AG04449 (cell line): ENCODE measurements at regions not wholly inside any gene's neighbourhood (a gene's known extent, or its start where the extent isn't known, plus 50 kb on each side); places are given as distances from the start of the nearest gene placed in this dataset.

Source experiments
- CTCF ChIA-PET: fragments of 350-600 bp; formaldehyde crosslinking; extraction: SDS; loops from one replicate; lab custom pipeline; 2021; ENCODE audit warnings: antibody characterized with exemption; lab: Yijun Ruan, JAX
- POLR2A ChIA-PET: fragments of 400-600, 350-600 bp; formaldehyde crosslinking; extraction: SDS; loops from one replicate; lab custom pipeline; 2020; ENCODE audit warnings: antibody characterized with exemption, inconsistent platforms; lab: Yijun Ruan, JAX
- DNase-seq: peaks from one replicate; pipeline ENCODE4 v3.0.0-alpha.2; 2010; ENCODE audit warnings: low read depth, low spot score
- H3K4me3 ChIP-seq: 2 replicates; pipeline ENCODE4 v1.5.1; 2011; ENCODE audit warnings: low read depth, mild to moderate bottlenecking, control low read depth, low read length
- CTCF ChIP-seq: IDR thresholded peaks from one replicate; pipeline ENCODE4 v1.5.1; 2011; ENCODE audit warnings: mild to moderate bottlenecking, moderate library complexity, low read length, control low read depth, inconsistent platforms; ENCODE audit not compliant: insufficient read depth; ENCODE audit errors: missing control alignments

GRCh38 chr5:17831279-17831678 is 197.0 kb downstream of the TAF11L14 start:
- ChIA-PET POLR2A (no interaction called here), CTCF (interaction anchor here (1.9 kb wide), 1 partner anchor 616 kb away, joined by 4 read pairs; no protein-coding TSS in a partner anchor)
- no peak overlapping the region for H3K4me3 ChIP-seq
- no peak for DNase-seq
- TF ChIP-seq CTCF: no peak

- no peak for DNase-seq
- H3K4me3 ChIP-seq: no peak overlapping the region
- ChIA-PET CTCF (interaction anchor here (1.9 kb wide), 1 partner anchor 618 kb away, joined by 4 read pairs; no protein-coding TSS in a partner anchor), POLR2A (no interaction called here)
- no peak for TF ChIP-seq CTCF
These were observed 198.9 kb downstream of the TAF11L14 start for GRCh38 chr5:17832949-17833745.

- no peak overlapping the region for H3K4me3 ChIP-seq
- ChIA-PET CTCF (no interaction called here), POLR2A (no interaction called here)
- TF ChIP-seq CTCF: no peak
- DNase-seq: no peak
These were observed 203.5 kb downstream of the TAF11L14 start for GRCh38 chr5:17837757-17838156.

- ChIA-PET CTCF (no interaction called here), POLR2A (no interaction called here)
- no peak overlapping the region for H3K4me3 ChIP-seq
- DNase-seq: no peak
- no peak for TF ChIP-seq CTCF
These were observed 204.2 kb downstream of the TAF11L14 start for GRCh38 chr5:17838469-17838868.

- ChIA-PET POLR2A (no interaction called here), CTCF (no interaction called here)
- no peak for DNase-seq
- TF ChIP-seq CTCF: no peak
- no peak overlapping the region for H3K4me3 ChIP-seq
These were observed 205.6 kb downstream of the TAF11L14 start for GRCh38 chr5:17839848-17840247.

GRCh38 chr5:17846496-17846895 is 212.2 kb downstream of the TAF11L14 start:
- no peak overlapping the region for H3K4me3 ChIP-seq
- POLR2A ChIA-PET: no interaction called here
- no peak for DNase-seq
- TF ChIP-seq CTCF: no peak
- CTCF ChIA-PET: no interaction called here
